ENCODE measurements at regions not wholly inside any gene's neighbourhood (a gene's known extent, or its start where the extent isn't known, plus 50 kb on each side); places are given as distances from the start of the nearest gene placed in this dataset.
A peak's percentile ranks its signal among the peaks of the same experiment; 100 is the strongest.

DNA sequence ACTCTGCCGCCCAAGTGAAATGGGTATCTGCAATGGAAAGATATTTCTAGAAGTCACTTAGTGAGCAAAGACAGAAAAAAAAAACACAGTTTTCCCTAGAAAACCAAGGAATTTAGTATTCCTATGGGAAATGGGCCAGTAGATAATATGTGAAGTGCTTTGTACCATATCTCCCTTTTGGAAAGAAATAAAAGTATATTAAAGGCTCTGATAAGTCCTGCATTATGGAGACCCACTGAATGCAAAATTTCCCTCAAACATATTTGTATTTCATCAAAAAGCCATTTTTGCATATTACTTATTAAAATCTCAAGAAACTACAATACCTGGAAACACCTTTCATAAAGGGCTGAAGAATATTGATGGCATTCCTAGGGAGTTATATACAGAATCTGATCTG lies 51.6 kb upstream of the DYNLRB2 start:
- H3K4me3 Mint-ChIP-seq = no peak overlapping the region
- no peaks in the 10 kb centered on the region for H3K9me3 Mint-ChIP-seq
- no peak overlapping the region for H3K27ac Mint-ChIP-seq
- no peaks in the 10 kb centered on the region for H3K36me3 Mint-ChIP-seq
- no peak for DNase-seq
- CTCF ChIA-PET = no interaction called here
- no peaks in the 10 kb centered on the region for H3K4me1 Mint-ChIP-seq
- H3K27me3 Mint-ChIP-seq = peaks cover 7% of the 10 kb centered on the region

DNA sequence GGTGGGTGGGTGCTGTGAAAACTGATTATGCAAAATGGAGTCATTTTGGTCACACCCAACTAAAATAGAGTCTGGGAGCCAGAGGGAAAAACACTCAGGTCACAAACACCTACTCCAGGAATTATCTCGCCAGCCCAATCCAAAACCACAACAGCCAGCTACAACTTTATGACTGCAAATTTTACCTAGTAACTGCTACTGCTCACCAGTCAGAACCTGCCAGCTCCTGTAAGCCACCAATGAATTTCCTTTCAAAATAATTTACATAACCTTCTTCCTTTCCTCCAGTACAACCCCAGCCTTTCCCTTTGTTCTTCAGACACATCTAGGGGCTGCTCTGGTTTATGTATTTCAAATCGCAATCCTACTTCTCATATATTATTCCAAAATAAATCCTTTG lies 52.6 kb upstream of the DYNLRB2 start:
- Mint-ChIP-seq H3K36me3 (no peaks in the 10 kb centered on the region), H3K27me3 (peaks cover 7% of the 10 kb centered on the region), H3K9me3 (no peaks in the 10 kb centered on the region), H3K27ac (no peak overlapping the region), H3K4me3 (no peak overlapping the region), H3K4me1 (no peaks in the 10 kb centered on the region)
- CTCF ChIA-PET = no interaction called here
- no peak for DNase-seq

DNA sequence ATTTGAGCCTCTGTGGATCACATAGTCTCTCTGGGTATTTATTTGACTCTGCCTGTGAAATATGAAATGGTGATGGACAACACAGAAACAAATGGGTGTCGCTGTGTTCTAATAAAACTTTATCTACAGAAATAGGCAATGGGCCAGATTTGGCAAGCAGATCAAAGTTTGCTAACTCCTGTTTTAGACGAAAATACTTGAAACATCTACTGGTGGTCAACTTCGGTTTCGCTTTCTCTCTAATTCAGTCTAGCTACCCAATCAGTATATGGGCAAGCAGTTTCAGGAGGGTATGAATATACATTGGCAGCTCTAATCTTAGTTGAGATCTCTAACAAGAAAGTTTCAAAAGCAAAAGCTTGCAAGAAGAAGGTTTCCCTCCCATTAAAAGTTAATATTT lies 60.1 kb upstream of the DYNLRB2 start:
- H3K4me1 Mint-ChIP-seq = no peaks in the 10 kb centered on the region
- peaks cover 15% of the 10 kb centered on the region for H3K27me3 Mint-ChIP-seq
- H3K4me3 Mint-ChIP-seq = no peak overlapping the region
- H3K9me3 Mint-ChIP-seq = no peaks in the 10 kb centered on the region
- DNase-seq = no peak
- no peaks in the 10 kb centered on the region for H3K36me3 Mint-ChIP-seq
- no peak overlapping the region for H3K27ac Mint-ChIP-seq
- CTCF ChIA-PET = interaction anchor here (0.6 kb wide), 1 partner anchor 248 kb away, joined by 3 read pairs; no protein-coding TSS in a partner anchor

DNA sequence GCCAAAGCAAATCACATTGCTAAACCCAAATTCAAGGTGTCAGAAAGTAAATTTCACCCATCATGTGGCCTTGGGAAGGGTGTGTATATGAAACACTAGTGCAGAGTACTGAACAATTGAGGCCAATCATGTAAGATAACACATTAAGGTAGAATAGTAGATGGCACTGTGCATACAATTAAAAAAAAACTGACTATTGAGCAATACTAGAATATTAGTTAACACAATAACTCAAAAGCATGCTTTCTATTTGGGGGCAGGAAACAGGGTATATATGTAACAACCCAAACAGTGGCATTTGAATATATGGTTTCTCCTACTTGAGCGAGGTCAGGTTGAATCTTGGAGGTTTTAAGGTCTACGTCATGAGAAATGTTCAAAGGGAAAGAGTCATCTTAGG lies 63.0 kb upstream of the DYNLRB2 start:
- Mint-ChIP-seq H3K36me3 (no peaks in the 10 kb centered on the region), H3K9me3 (no peaks in the 10 kb centered on the region), H3K4me1 (no peaks in the 10 kb centered on the region), H3K27ac (no peak overlapping the region), H3K4me3 (no peak overlapping the region), H3K27me3 (peaks cover 11% of the 10 kb centered on the region)
- CTCF ChIA-PET = no interaction called here
- no peak for DNase-seq

DNA sequence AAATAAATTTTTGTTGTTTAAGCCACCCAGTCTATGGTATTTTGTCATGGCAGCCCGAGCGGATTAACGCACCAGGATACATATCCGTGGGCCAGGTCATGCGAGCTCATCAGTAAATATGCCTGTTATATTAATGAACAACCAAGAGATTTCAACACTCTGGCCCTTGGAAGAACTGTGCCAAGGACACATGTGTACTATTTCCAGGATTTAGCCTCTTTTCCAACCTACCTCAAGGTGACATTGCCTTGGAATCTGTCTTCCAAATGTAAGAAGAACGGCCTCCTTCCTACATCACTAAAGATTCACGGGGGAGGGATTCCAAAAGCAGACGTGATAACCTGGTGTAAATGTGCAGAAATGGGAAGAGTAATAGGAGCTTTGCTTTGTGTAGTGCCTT lies 72.8 kb upstream of the DYNLRB2 start:
- CTCF ChIA-PET = no interaction called here
- Mint-ChIP-seq H3K4me3 (no peak overlapping the region), H3K9me3 (no peaks in the 10 kb centered on the region), H3K36me3 (no peaks in the 10 kb centered on the region), H3K4me1 (no peaks in the 10 kb centered on the region), H3K27me3 (peaks cover 9% of the 10 kb centered on the region), H3K27ac (no peak overlapping the region)
- no peak for DNase-seq

DNA sequence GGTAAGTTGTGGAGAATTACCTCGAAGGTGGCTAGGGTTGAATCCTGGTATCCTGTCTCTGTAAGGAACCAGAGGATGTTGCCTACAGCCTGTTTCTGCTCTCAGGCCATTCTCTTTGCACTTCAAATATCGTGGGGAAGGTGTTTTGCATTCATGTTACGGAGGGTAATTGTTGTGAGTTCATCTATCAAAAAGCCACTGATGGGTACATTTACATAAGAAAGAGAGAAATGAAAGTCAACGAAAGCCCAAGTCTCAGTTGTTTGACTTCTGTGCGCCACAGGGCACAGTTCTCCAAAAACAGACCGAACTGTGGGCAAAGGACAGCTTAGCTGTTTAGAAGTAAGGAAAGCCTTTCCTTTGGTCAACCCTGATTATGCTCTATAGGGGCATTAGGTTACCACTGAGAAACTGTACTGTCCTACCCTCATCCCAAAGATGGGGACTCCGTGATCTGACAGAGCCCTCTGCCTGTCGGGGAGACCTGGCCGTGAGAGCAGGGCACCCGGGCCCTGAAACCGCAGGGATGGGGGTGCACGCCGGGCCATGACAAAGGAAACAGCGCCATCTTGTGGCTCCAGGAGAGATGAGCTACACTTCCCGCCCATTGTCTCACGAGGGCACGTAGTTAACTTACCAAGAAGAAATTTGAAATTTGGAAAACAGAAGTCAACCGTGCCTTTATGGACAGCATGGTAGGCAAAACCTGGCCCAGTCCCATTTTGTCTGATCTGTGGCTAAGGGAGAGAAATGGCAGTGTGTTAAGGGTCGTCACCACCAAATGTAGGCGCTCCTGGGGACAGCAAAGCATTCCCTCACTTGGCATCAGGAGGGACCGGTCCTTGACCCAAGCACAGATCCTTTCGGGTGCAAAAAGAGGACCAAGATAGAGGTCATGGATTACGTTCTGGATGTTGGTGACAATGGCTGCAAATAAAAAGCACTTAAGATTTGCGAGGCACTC lies 74.5 kb upstream of the DYNLRB2 start:
- CTCF ChIA-PET = interaction anchor here (0.6 to 3.4 kb wide), 13 partner anchors 9 to 1760 kb away, joined by 3 to 24 read pairs (median 3); no protein-coding TSS in a partner anchor
- no peak overlapping the region for H3K27ac Mint-ChIP-seq
- H3K36me3 Mint-ChIP-seq = no peaks in the 10 kb centered on the region
- peaks cover 9% of the 10 kb centered on the region for H3K27me3 Mint-ChIP-seq
- H3K4me3 Mint-ChIP-seq = no peak overlapping the region
- H3K4me1 Mint-ChIP-seq = no peaks in the 10 kb centered on the region
- H3K9me3 Mint-ChIP-seq = no peaks in the 10 kb centered on the region
- peak; percentile 69 for DNase-seq

DNA sequence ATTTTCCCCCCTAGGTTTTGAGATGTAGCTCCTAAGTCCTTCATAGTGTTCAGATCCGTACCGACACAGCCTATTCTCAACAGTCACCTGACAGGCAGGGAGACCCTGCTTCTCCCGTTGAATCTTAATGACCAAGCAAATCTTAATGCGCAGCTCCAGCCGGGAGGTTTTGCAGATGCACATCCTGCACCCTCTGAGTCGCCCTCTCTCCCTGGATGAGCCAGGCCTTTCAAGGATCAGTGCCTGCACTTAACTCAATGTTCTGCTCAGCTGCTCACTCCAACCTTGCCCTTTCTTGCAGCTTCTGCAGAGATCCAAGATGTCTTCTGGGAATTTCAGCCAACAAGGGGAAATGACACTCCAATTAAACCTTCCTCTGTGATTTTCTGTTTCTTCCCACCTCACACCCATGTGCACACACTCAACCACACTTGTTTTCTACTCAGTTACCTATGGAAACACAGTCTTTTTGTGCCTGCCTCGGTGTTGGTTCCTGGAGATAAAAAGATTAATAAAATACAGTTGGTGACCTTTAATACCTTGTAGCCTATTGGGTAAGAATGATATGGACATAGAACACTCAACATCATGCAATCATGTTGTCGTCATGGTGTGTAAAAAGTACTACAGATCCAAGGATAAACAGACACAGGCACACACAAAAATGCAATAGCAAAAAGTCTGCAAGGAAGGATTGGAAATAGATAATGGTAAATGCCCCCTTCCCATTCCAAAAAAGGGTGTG lies 76.9 kb upstream of the DYNLRB2 start:
- peaks cover 21% of the 10 kb centered on the region for H3K27me3 Mint-ChIP-seq
- H3K4me3 Mint-ChIP-seq = no peak overlapping the region
- CTCF ChIA-PET = interaction anchor here (1.6 to 3.4 kb wide), 2 partner anchors 45 to 63 kb away, joined by 3 to 24 read pairs; no protein-coding TSS in a partner anchor
- H3K36me3 Mint-ChIP-seq = no peaks in the 10 kb centered on the region
- H3K9me3 Mint-ChIP-seq = no peaks in the 10 kb centered on the region
- DNase-seq = no peak
- no peak overlapping the region for H3K27ac Mint-ChIP-seq
- H3K4me1 Mint-ChIP-seq = no peaks in the 10 kb centered on the region

DNA sequence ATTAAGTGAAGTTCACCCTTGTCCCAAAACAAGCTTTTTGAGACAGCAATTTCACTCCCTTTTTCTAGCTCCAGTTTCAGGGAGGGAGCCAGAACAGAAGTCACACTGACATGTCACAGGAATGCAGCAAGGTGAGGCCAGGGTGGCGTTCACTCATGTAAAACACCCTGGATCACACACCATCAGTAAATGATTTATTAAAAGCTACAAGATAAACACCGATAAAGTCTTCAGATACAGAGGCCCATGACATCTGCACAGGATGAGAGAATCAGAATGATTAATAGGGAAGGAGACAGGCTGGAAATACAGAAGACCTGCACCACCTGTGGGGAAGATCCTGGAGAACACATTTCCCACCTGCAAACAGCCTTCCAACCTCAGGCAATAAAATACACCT lies 77.5 kb upstream of the DYNLRB2 start:
- peaks cover 21% of the 10 kb centered on the region for H3K27me3 Mint-ChIP-seq
- no peaks in the 10 kb centered on the region for H3K36me3 Mint-ChIP-seq
- H3K4me3 Mint-ChIP-seq = no peak overlapping the region
- H3K4me1 Mint-ChIP-seq = no peaks in the 10 kb centered on the region
- H3K27ac Mint-ChIP-seq = no peak overlapping the region
- CTCF ChIA-PET = interaction anchor here (1.6 kb wide), 1 partner anchor 46 kb away, joined by 3 read pairs; no protein-coding TSS in a partner anchor
- H3K9me3 Mint-ChIP-seq = no peaks in the 10 kb centered on the region
- no peak for DNase-seq

DNA sequence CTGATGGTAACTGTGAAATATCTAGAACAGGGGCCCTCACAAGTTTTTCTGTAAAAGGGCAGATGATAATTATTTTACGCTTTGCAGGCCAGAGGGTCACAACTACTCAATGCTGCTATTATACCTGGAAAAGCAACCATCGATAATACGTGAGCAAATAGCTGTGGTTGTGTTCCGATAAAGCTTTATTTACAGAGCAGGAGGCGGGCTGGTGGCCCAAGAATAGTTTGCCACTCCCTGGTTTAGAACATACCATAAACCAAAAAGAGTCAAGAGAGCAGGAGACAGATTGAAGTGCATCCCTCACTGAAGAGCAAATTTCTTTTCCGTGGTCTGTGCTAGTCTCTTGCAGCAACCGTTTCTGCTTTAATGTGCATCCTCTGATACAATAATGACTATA lies 77.9 kb upstream of the DYNLRB2 start:
- no peaks in the 10 kb centered on the region for H3K9me3 Mint-ChIP-seq
- no peak overlapping the region for H3K27ac Mint-ChIP-seq
- DNase-seq = no peak
- peaks cover 21% of the 10 kb centered on the region for H3K27me3 Mint-ChIP-seq
- no peaks in the 10 kb centered on the region for H3K36me3 Mint-ChIP-seq
- no peaks in the 10 kb centered on the region for H3K4me1 Mint-ChIP-seq
- CTCF ChIA-PET = interaction anchor here (1.6 kb wide), 1 partner anchor 46 kb away, joined by 3 read pairs; no protein-coding TSS in a partner anchor
- no peak overlapping the region for H3K4me3 Mint-ChIP-seq

DNA sequence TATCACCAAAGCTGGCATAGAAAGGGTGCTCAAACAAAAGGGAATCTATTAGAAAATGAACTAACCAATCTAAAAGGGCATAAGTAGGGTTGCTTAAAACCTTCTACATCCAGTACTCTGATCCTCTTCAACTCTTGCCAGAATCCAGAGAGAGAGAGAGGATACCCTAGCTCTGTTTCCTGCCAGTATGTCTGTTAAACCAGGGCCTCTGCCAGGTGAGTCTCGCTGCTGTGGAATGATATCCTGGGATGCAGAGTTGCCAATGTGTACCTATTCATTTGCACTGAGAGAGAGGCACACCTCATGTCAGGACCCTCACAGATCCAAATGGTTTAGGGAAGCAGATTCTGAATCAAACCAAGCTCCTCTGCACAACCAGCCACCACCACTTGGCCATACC lies 79.8 kb upstream of the DYNLRB2 start:
- Mint-ChIP-seq H3K4me3 (no peak overlapping the region), H3K4me1 (no peaks in the 10 kb centered on the region), H3K36me3 (no peaks in the 10 kb centered on the region), H3K27ac (no peak overlapping the region), H3K27me3 (peaks cover 16% of the 10 kb centered on the region), H3K9me3 (no peaks in the 10 kb centered on the region)
- CTCF ChIA-PET = no interaction called here
- DNase-seq = no peak

DNA sequence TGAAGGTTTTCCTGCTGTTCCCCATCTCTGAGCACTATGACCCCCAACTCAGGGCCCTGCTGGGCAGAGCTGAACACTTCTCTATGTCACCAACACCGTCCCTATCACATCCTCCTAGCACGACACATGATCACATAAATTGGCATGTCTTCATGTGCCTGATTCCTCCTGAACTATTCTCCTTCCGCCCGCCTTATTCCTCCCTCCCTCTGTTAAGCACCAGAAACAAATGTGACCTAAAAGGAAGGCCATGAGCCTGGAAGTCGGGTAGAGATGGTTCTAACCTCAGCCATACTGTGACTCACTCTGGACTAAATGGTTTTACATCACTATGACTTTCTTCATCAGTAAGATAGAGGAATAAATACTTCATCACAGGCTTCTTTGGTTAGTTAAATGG lies 80.8 kb upstream of the DYNLRB2 start:
- Mint-ChIP-seq H3K9me3 (no peaks in the 10 kb centered on the region), H3K4me3 (no peak overlapping the region), H3K4me1 (no peaks in the 10 kb centered on the region), H3K27ac (no peak overlapping the region), H3K36me3 (no peaks in the 10 kb centered on the region), H3K27me3 (peaks cover 16% of the 10 kb centered on the region)
- CTCF ChIA-PET = no interaction called here
- DNase-seq = no peak

DNA sequence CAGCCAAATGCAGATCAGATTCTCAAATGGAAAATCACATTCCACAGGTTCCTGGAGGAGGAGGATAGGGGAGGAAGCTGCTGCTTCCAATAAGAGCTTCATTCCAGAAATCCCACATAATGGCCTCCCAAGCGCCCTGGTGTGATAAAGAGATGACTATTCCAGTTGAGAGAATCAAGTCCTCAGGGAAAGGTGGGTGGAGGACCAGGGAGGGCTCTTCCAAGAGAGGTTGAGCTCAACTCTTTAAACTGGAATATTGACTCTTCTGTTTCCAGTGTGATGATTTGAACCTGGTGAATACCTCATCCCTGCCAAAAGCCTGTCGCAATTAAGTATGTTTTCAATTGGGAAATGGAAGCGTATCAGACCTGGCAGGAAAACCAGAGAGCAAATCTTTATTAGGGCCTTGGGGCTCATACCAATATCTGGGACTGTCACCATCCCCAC lies 81.4 kb upstream of the DYNLRB2 start:
- DNase-seq = no peak
- H3K9me3 Mint-ChIP-seq = no peaks in the 10 kb centered on the region
- CTCF ChIA-PET = no interaction called here
- H3K4me1 Mint-ChIP-seq = no peaks in the 10 kb centered on the region
- H3K27me3 Mint-ChIP-seq = peaks cover 16% of the 10 kb centered on the region
- H3K4me3 Mint-ChIP-seq = no peak overlapping the region
- H3K27ac Mint-ChIP-seq = no peak overlapping the region
- no peaks in the 10 kb centered on the region for H3K36me3 Mint-ChIP-seq

DNA sequence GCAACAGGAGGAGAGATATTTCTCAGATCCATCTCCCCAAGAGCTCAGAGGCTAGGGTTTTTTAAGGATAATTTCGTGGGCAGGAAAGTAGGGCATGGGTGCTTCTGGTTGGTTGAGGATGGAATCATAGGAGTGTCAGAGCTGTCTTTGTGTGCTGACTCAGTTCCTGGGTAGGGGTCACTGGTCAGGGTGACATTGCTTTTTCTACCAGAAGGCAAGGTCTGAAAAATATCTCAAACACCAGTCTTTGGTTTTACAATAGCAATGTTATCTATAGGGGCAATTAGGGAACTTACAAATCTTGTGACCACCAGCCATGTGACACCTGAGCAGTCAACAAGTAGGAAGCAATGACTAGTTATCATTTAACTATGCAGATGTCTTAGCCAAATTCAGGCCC lies 82.9 kb upstream of the DYNLRB2 start:
- DNase-seq = no peak
- CTCF ChIA-PET = interaction anchor here (1.9 kb wide), 1 partner anchor 9 kb away, joined by 6 read pairs; no protein-coding TSS in a partner anchor
- Mint-ChIP-seq H3K36me3 (no peaks in the 10 kb centered on the region), H3K4me3 (no peak overlapping the region), H3K27ac (no peak overlapping the region), H3K9me3 (no peaks in the 10 kb centered on the region), H3K4me1 (no peaks in the 10 kb centered on the region), H3K27me3 (peaks cover 12% of the 10 kb centered on the region)

DNA sequence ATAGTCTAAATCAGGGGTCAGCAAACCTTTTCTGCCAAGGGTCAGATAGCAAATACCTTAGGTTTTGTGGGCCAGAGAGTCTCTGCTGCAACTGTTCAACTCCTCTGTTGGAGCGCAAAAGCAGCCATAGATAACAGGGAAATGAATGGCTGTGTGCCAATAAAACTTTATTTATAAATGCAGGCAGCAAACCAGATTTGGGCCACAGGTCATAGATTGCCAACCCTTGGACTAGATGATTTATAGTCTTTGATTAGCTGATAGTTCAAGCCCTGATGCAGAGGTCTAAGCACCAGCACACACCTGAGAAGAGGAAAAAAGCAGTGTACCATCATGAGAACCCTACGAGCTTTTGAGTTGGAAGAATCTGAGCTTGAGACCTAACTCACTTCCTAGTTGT lies 86.0 kb upstream of the DYNLRB2 start:
- no peaks in the 10 kb centered on the region for H3K9me3 Mint-ChIP-seq
- no peak for DNase-seq
- no peak overlapping the region for H3K4me3 Mint-ChIP-seq
- H3K27ac Mint-ChIP-seq = no peak overlapping the region
- H3K36me3 Mint-ChIP-seq = no peaks in the 10 kb centered on the region
- peaks cover 5% of the 10 kb centered on the region for H3K27me3 Mint-ChIP-seq
- H3K4me1 Mint-ChIP-seq = no peaks in the 10 kb centered on the region
- CTCF ChIA-PET = no interaction called here

Measured in activated naive CD4-positive, alpha-beta T cell treated with anti-CD3 and anti-CD28 coated beads, Interleukin-2, amount 10 ng/mL, durations not matched to agents 7 days and 5 days (primary cell).